CD14-positive monocyte (primary cell): ENCODE measurements at regions not wholly inside any gene's neighbourhood (a gene's known extent, or its start where the extent isn't known, plus 50 kb on each side); places are given as distances from the start of the nearest gene placed in this dataset.

Source experiments
- DNase-seq, 3 donors: peaks; one replicate each; pipeline ENCODE4 v3.0.0-alpha.2; 2011 to 2022
- H2AFZ ChIP-seq: 2 replicates; pipeline ENCODE4 v1.6.0; 2012; ENCODE audit warnings: mild to moderate bottlenecking, low read depth, low read length, inconsistent platforms; ENCODE audit not compliant: insufficient read depth, poor library complexity, severe bottlenecking
- H3K27ac ChIP-seq, 2 donors: 1 replicate in 1 of 2; 2 replicates in 1 of 2; pipeline ENCODE4 v1.5.1; 2012 to 2013; ENCODE audit warnings: low read length in 2 of 2, control low read depth in 1 of 2, inconsistent platforms in 1 of 2, low read depth in 1 of 2, mild to moderate bottlenecking in 1 of 2
- H3K27me3 ChIP-seq, 2 donors: one replicate each; pipeline versions ENCODE4 v1.6.0 to v1.6.1; 2011 to 2013; ENCODE audit warnings: low read length in 2 of 2; ENCODE audit not compliant: control insufficient read depth in 2 of 2, insufficient read depth in 2 of 2
- H3K36me3 ChIP-seq, 2 donors: replicated peaks in 1 of 2; 1 replicate in 1 of 2; 2 replicates in 1 of 2; pipeline versions ENCODE4 v1.5.1 to v1.6.1; 2012 to 2013; ENCODE audit warnings: low read length in 2 of 2, control low read depth in 1 of 2, inconsistent platforms in 1 of 2, mild to moderate bottlenecking in 1 of 2; ENCODE audit not compliant: insufficient read depth in 2 of 2, control insufficient read depth in 1 of 2
- H3K4me1 ChIP-seq, 2 donors: 1 replicate in 1 of 2; 2 replicates in 1 of 2; pipeline versions ENCODE4 v1.5.1 to v1.6.1; 2012 to 2013; ENCODE audit warnings: low read length in 2 of 2, control low read depth in 1 of 2, inconsistent platforms in 1 of 2, mild to moderate bottlenecking in 1 of 2, moderate library complexity in 1 of 2; ENCODE audit not compliant: insufficient read depth in 2 of 2, control insufficient read depth in 1 of 2
- H3K4me2 ChIP-seq: replicated peaks from 2 replicates; pipeline ENCODE3; 2012; ENCODE audit warnings: low read length, moderate library complexity, mild to moderate bottlenecking; ENCODE audit not compliant: poor library complexity, severe bottlenecking; ENCODE audit errors: extremely low read depth
- H3K4me3 ChIP-seq, 3 experiments: fragments of 200-600 bp in 1 of 3; sonication (generic) in 1 of 3; replicated peaks in 1 of 3; 1 replicate in 2 of 3; 2 replicates in 1 of 3; pipeline ENCODE4 v1.5.1; 2011 to 2013; ENCODE audit warnings: low read length in 3 of 3, mild to moderate bottlenecking in 3 of 3, control low read depth in 2 of 3, low read depth in 2 of 3, inconsistent platforms in 1 of 3, moderate library complexity in 1 of 3
- H3K79me2 ChIP-seq: 2 replicates; pipeline ENCODE4 v1.6.0; 2012; ENCODE audit warnings: mild to moderate bottlenecking, control low read depth, inconsistent platforms, low read length, moderate library complexity; ENCODE audit not compliant: insufficient read depth
- H3K9ac ChIP-seq: 2 replicates; pipeline ENCODE4 v1.6.0; 2017; ENCODE audit warnings: low read length, mild to moderate bottlenecking; ENCODE audit not compliant: insufficient read depth, poor library complexity, severe bottlenecking
- H3K9me3 ChIP-seq, 2 donors: replicated peaks in 1 of 2; 1 replicate in 1 of 2; 2 replicates in 1 of 2; pipeline versions ENCODE4 v1.5.1 to v1.6.1; 2012 to 2013; ENCODE audit warnings: low read length in 2 of 2, control low read depth in 1 of 2; ENCODE audit not compliant: control insufficient read depth in 1 of 2, insufficient read depth in 1 of 2
- H4K20me1 ChIP-seq: 2 replicates; pipeline ENCODE4 v1.6.0; 2012; ENCODE audit warnings: mild to moderate bottlenecking, low read length, control low read depth, moderate library complexity; ENCODE audit not compliant: insufficient read depth
- H3K27ac Mint-ChIP-seq, 7 donors: one replicate each; pipeline ENCODE4 v1.8.0; 2020; ENCODE audit warnings: mild to moderate bottlenecking in 7 of 7, mixed read lengths in 7 of 7, moderate library complexity in 6 of 7, inconsistent platforms in 2 of 7
- H3K27me3 Mint-ChIP-seq, 3 donors: one replicate each; pipeline ENCODE4 v1.8.0; 2021 to 2022; ENCODE audit warnings: low read depth in 3 of 3, mild to moderate bottlenecking in 3 of 3, mixed read lengths in 3 of 3, moderate library complexity in 3 of 3, inconsistent platforms in 1 of 3
- H3K36me3 Mint-ChIP-seq, 2 donors: one replicate each; pipeline ENCODE4 v1.8.0; 2020; ENCODE audit warnings: mixed read lengths in 2 of 2, inconsistent platforms in 1 of 2, mild to moderate bottlenecking in 1 of 2
- H3K4me1 Mint-ChIP-seq: one replicate; pipeline ENCODE4 v1.8.0; 2020; ENCODE audit warnings: mild to moderate bottlenecking, mixed read lengths
- H3K4me3 Mint-ChIP-seq, 2 donors: one replicate each; pipeline ENCODE4 v1.8.0; 2020; ENCODE audit warnings: mild to moderate bottlenecking in 2 of 2, mixed read lengths in 2 of 2, moderate library complexity in 1 of 2
- H3K9me3 Mint-ChIP-seq, 7 donors: one replicate each; pipeline ENCODE4 v1.8.0; 2020 to 2022; ENCODE audit warnings: mixed read lengths in 7 of 7, mild to moderate bottlenecking in 6 of 7, moderate library complexity in 6 of 7, inconsistent platforms in 2 of 7
- WGBS: methylation state at CpG from one replicate; pipeline ENCODE4 v1.1.5; 2013; ENCODE audit warnings: missing lambda C conversion rate; ENCODE audit not compliant: insufficient coverage; 5-methylcytosine and 5-hydroxymethylcytosine counted together
- intact Hi-C, 2 donors: fragments of 100-400 bp; cut with micrococcal nuclease; formaldehyde crosslinking; loops; one replicate each; pipeline versions ENCODE4 v1.15.0 to v1.15.1; 2023
- TF ChIP-seq, protein P1 (sequence below): fragments of 200-600 bp; IDR thresholded peaks from one replicate; pipeline ENCODE4 v1.8.0; 2022; ENCODE audit warnings: antibody characterized with exemption, mild to moderate bottlenecking

- no peak overlapping the region for H3K4me3 Mint-ChIP-seq
- intact Hi-C loops, result no loop called here
These were observed 149.3 kb upstream of the NR2F2 start for GRCh38 chr15:96181217-96181616.

GRCh38 chr15:96181873-96182301 lies 148.6 kb upstream of the NR2F2 start:
- H3K27ac ChIP-seq, result no peak overlapping the region
- TF ChIP-seq, protein P1, sequence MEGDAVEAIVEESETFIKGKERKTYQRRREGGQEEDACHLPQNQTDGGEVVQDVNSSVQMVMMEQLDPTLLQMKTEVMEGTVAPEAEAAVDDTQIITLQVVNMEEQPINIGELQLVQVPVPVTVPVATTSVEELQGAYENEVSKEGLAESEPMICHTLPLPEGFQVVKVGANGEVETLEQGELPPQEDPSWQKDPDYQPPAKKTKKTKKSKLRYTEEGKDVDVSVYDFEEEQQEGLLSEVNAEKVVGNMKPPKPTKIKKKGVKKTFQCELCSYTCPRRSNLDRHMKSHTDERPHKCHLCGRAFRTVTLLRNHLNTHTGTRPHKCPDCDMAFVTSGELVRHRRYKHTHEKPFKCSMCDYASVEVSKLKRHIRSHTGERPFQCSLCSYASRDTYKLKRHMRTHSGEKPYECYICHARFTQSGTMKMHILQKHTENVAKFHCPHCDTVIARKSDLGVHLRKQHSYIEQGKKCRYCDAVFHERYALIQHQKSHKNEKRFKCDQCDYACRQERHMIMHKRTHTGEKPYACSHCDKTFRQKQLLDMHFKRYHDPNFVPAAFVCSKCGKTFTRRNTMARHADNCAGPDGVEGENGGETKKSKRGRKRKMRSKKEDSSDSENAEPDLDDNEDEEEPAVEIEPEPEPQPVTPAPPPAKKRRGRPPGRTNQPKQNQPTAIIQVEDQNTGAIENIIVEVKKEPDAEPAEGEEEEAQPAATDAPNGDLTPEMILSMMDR, result no peak

More at GRCh38 chr15:96181217-96181616, 149.3 kb upstream of the NR2F2 start:
- no peak overlapping the region for H3K9ac ChIP-seq
- no peaks in the 10 kb centered on the region for H3K9me3 ChIP-seq
- no peak overlapping the region for H3K4me3 ChIP-seq
- Mint-ChIP-seq H3K36me3 (no peaks in the 10 kb centered on the region), H3K27me3 (no peaks in the 10 kb centered on the region), H3K4me1 (no peaks in the 10 kb centered on the region), H3K27ac (no peak overlapping the region), H3K9me3 (peaks cover 0 to 2% (median 0%) of the 10 kb centered on the region in 7 donors)
- no peak for DNase-seq
- no peaks in the 10 kb centered on the region for H3K4me1 ChIP-seq
- no peaks in the 10 kb centered on the region for H3K79me2 ChIP-seq
- TF ChIP-seq, protein P1, result no peak
- no peak overlapping the region for H2AFZ ChIP-seq
- H3K36me3 ChIP-seq, result no peaks in the 10 kb centered on the region
- no peaks in the 10 kb centered on the region for H4K20me1 ChIP-seq
- no peak overlapping the region for H3K27ac ChIP-seq
- no peak overlapping the region for H3K4me2 ChIP-seq
- H3K27me3 ChIP-seq, result no peaks in the 10 kb centered on the region

More at GRCh38 chr15:96181873-96182301, 148.6 kb upstream of the NR2F2 start:
- no peaks in the 10 kb centered on the region for H4K20me1 ChIP-seq
- peaks cover 0 to 3% (median 0%) of the 10 kb centered on the region in 7 donors for H3K9me3 Mint-ChIP-seq
- no peak overlapping the region for H3K9ac ChIP-seq
- DNase-seq, result no peak
- no peaks in the 10 kb centered on the region for H3K4me1 ChIP-seq
- no peak overlapping the region for H3K4me3 ChIP-seq
- H2AFZ ChIP-seq, result no peak overlapping the region
- no peaks in the 10 kb centered on the region for H3K9me3 ChIP-seq
- 98% methylated on average over 6 of the region's 8 CpGs for WGBS
- no peaks in the 10 kb centered on the region for H3K36me3 Mint-ChIP-seq
- H3K4me1 Mint-ChIP-seq, result no peaks in the 10 kb centered on the region
- no peak overlapping the region for H3K4me2 ChIP-seq
- no peak overlapping the region for H3K4me3 Mint-ChIP-seq
- no peaks in the 10 kb centered on the region for H3K79me2 ChIP-seq
- no peak overlapping the region for H3K27ac Mint-ChIP-seq
- no peaks in the 10 kb centered on the region for H3K36me3 ChIP-seq
- H3K27me3 ChIP-seq, result no peaks in the 10 kb centered on the region
- H3K27me3 Mint-ChIP-seq, result no peaks in the 10 kb centered on the region
- intact Hi-C loops, result no loop called here
